ENCODE measurements at regions not wholly inside any gene's neighbourhood (a gene's known extent, or its start where the extent isn't known, plus 50 kb on each side); places are given as distances from the start of the nearest gene placed in this dataset.

DNA sequence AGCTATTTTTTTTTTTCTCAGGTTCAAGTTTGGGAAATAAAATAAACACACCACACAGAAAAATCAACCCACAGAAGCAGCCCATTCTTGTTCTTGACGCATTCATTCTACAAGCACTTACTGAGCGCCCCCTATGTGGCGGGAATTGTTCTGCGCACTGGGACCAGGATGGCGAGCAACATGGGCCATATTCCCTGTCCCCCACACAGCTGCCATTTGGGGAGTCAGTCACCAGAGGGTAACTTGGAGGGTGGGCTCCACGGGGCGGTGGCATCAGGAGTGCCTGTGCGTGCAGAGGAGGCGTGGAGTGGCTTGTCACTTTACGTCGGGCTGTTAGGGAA lies 185.0 kb upstream of the PDE10A start:
- Histone ChIP-seq H3K9ac (ENCODE audit: low read length) (no peak overlapping the region), H2AFZ (ENCODE audit: low read depth, low read length) (no peak overlapping the region), H3K4me3 (ENCODE audit: insufficient read depth, low read depth, low read length) (no peak overlapping the region), H3K36me3 (ENCODE audit: insufficient read depth, low read length) (no peaks in the 10 kb centered on the region), H3K9me3 (ENCODE audit: insufficient read depth, low read depth, low read length) (no peaks in the 10 kb centered on the region), H3K27ac (ENCODE audit: low read depth, low read length) (no peak overlapping the region), H4K20me1 (ENCODE audit: insufficient read depth, low read length) (no peaks in the 10 kb centered on the region), H3K79me2 (ENCODE audit: insufficient read depth, low read length) (no peaks in the 10 kb centered on the region), H3K4me1 (ENCODE audit: insufficient read depth, low read length) (no peaks in the 10 kb centered on the region), H3K4me2 (ENCODE audit: low read length) (no peak overlapping the region), H3K27me3 (ENCODE audit: insufficient read depth, low read length) (peaks cover 18% of the 10 kb centered on the region)
- DNase-seq (ENCODE audit: low read depth) (no peak), FAIRE-seq (no peak)
- no peaks in the 10 kb centered on the region for H3K4me1 Mint-ChIP-seq (ENCODE audit: low read depth, unreplicated experiment)
- peaks cover 44% of the 10 kb centered on the region for H3K27me3 Mint-ChIP-seq (ENCODE audit: low read depth, unreplicated experiment)
- TF ChIP-seq EZH2 (IDR thresholded peaks at IDR 0.05; ENCODE audit: insufficient read depth, low read length) (no peak), CTCF (IDR thresholded peaks at IDR 0.05; ENCODE audit: insufficient read depth, low read depth, low read length) (no peak)
- H3K27ac Mint-ChIP-seq (ENCODE audit: unreplicated experiment): no peak overlapping the region
- no peaks in the 10 kb centered on the region for H3K9me3 Mint-ChIP-seq (ENCODE audit: unreplicated experiment)
- no peaks in the 10 kb centered on the region for H3K36me3 Mint-ChIP-seq (ENCODE audit: low read depth, unreplicated experiment)
- no peak overlapping the region for H3K4me3 Mint-ChIP-seq (ENCODE audit: unreplicated experiment)

GRCh38 chr6:165847407-165848085 lies 184.5 kb upstream of the PDE10A start:
- Mint-ChIP-seq H3K4me1 (ENCODE audit: low read depth, unreplicated experiment) (no peaks in the 10 kb centered on the region), H3K27me3 (ENCODE audit: low read depth, unreplicated experiment) (peaks cover 39% of the 10 kb centered on the region), H3K9me3 (ENCODE audit: unreplicated experiment) (no peaks in the 10 kb centered on the region), H3K4me3 (ENCODE audit: unreplicated experiment) (no peak overlapping the region), H3K36me3 (ENCODE audit: low read depth, unreplicated experiment) (no peaks in the 10 kb centered on the region), H3K27ac (ENCODE audit: unreplicated experiment) (no peak overlapping the region)
- Histone ChIP-seq H3K36me3 (ENCODE audit: insufficient read depth, low read length) (no peaks in the 10 kb centered on the region), H3K27ac (ENCODE audit: low read depth, low read length) (no peak overlapping the region), H4K20me1 (ENCODE audit: insufficient read depth, low read length) (no peaks in the 10 kb centered on the region), H3K9ac (ENCODE audit: low read length) (no peak overlapping the region), H3K9me3 (ENCODE audit: insufficient read depth, low read depth, low read length) (no peaks in the 10 kb centered on the region), H3K4me3 (ENCODE audit: insufficient read depth, low read depth, low read length) (no peak overlapping the region), H2AFZ (ENCODE audit: low read depth, low read length) (no peak overlapping the region), H3K79me2 (ENCODE audit: insufficient read depth, low read length) (no peaks in the 10 kb centered on the region), H3K27me3 (ENCODE audit: insufficient read depth, low read length) (peaks cover 13% of the 10 kb centered on the region), H3K4me1 (ENCODE audit: insufficient read depth, low read length) (no peaks in the 10 kb centered on the region), H3K4me2 (ENCODE audit: low read length) (no peak overlapping the region)
- DNase-seq (ENCODE audit: low read depth) (peak; percentile 49), FAIRE-seq (no peak)
- TF ChIP-seq CTCF (IDR thresholded peaks at IDR 0.05; ENCODE audit: insufficient read depth, low read depth, low read length): no peak
- no peak for TF ChIP-seq EZH2 (IDR thresholded peaks at IDR 0.05; ENCODE audit: insufficient read depth, low read length)

- peaks cover 7% of the 10 kb centered on the region for H3K27me3 ChIP-seq (ENCODE audit: insufficient read depth, low read length)
- TF ChIP-seq CTCF (IDR thresholded peaks at IDR 0.05; ENCODE audit: insufficient read depth, low read depth, low read length) (no peak), EZH2 (IDR thresholded peaks at IDR 0.05; ENCODE audit: insufficient read depth, low read length) (no peak)
- H3K79me2 ChIP-seq (ENCODE audit: insufficient read depth, low read length): no peaks in the 10 kb centered on the region
- FAIRE-seq (no peak), DNase-seq (ENCODE audit: low read depth) (no peak)
- H3K4me2 ChIP-seq (ENCODE audit: low read length): peak overlapping the region; percentile 50
- H3K4me1 Mint-ChIP-seq (ENCODE audit: low read depth, unreplicated experiment): no peaks in the 10 kb centered on the region
- no peaks in the 10 kb centered on the region for H3K36me3 ChIP-seq (ENCODE audit: insufficient read depth, low read length)
- no peaks in the 10 kb centered on the region for H4K20me1 ChIP-seq (ENCODE audit: insufficient read depth, low read length)
- H3K4me3 ChIP-seq (ENCODE audit: insufficient read depth, low read depth, low read length): no peak overlapping the region
- no peaks in the 10 kb centered on the region for H3K9me3 Mint-ChIP-seq (ENCODE audit: unreplicated experiment)
- no peak overlapping the region for H3K27ac Mint-ChIP-seq (ENCODE audit: unreplicated experiment)
- no peak overlapping the region for H2AFZ ChIP-seq (ENCODE audit: low read depth, low read length)
- no peak overlapping the region for H3K4me3 Mint-ChIP-seq (ENCODE audit: unreplicated experiment)
- H3K36me3 Mint-ChIP-seq (ENCODE audit: low read depth, unreplicated experiment): no peaks in the 10 kb centered on the region
- H3K9ac ChIP-seq (ENCODE audit: low read length): no peak overlapping the region
- no peaks in the 10 kb centered on the region for H3K9me3 ChIP-seq (ENCODE audit: insufficient read depth, low read depth, low read length)
- H3K4me1 ChIP-seq (ENCODE audit: insufficient read depth, low read length): no peaks in the 10 kb centered on the region
- H3K27ac ChIP-seq (ENCODE audit: low read depth, low read length): no peak overlapping the region
- H3K27me3 Mint-ChIP-seq (ENCODE audit: low read depth, unreplicated experiment): peaks cover 36% of the 10 kb centered on the region
Measured at GRCh38 chr6:165846123-165846966, 183.3 kb upstream of the PDE10A start.
